ENCODE measurements at regions not wholly inside any gene's neighbourhood (a gene's known extent, or its start where the extent isn't known, plus 50 kb on each side); places are given as distances from the start of the nearest gene placed in this dataset.
A peak's percentile ranks its signal among the peaks of the same experiment; 100 is the strongest.
"Not testable (repeated sequence)": the region's sequence is repeated elsewhere in the genome, so short reads cannot be mapped to it uniquely, and the experiment has no call there.

- DNase-seq, result no peak
Measured at GRCh38 chr6:71588490-71588889, 297.9 kb upstream of the RIMS1 start.

DNA sequence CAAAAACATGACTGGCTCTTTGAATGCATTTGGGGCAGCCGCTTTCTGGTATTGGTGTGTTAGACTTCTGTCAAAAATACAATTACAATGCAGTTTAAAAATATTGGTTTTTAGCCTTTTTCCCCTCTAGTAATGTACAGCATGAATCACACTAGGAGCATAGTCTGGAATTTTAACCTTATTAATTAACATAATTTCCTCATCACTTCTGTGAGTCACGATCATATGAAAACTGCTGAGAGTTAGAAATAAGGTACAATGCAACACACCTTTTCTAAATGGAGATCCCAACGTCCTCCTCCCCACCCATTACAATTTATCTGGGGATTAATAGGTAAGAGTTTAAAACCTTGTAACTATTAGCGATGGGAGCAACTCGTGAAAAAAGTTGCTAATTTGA is 297.1 kb upstream of the RIMS1 start:
- DNase-seq, result peak in 1 of 56 donors; percentile 15

GRCh38 chr6:71592643-71593042 is 293.7 kb upstream of the RIMS1 start:
- DNase-seq, result no peak

GRCh38 chr6:71599359-71599758 is 287.0 kb upstream of the RIMS1 start:
- DNase-seq, result peak in 6 of 56 donors; percentile 1 to 21 (median 8)

DNA sequence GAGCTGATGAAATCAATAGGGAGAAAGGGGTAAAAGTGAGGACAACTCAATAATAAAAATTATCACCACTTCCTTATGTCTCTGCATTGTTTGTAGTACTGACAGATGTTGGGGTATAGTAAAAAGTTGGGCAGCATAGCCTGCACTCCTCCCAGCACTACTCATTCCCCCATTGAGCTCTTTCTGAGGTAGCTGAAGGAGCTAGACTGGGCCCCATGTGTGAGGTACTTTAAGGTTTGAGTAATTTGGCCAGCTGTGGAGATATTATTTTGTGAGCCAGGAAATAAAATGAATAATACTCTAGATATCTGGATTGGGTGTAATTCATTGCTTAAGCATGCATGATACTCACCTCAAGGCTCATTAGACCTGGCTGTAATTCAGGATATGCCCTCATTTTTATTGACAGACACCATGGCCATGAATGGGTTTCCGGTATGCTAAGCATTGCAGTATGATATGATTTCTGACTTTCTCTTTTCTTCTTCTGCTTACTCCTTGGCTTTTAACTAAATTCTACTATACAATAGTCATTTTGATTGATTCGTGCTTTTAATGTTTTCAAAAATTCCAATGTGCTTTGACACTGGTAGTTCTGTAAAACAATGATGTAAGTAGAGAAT is 283.9 kb upstream of the RIMS1 start:
- DNase-seq, result no peak

GRCh38 chr6:71603021-71603420 is 283.3 kb upstream of the RIMS1 start:
- no peak for DNase-seq

GRCh38 chr6:71608646-71609045 is 277.7 kb upstream of the RIMS1 start:
- DNase-seq, result no peak

DNA sequence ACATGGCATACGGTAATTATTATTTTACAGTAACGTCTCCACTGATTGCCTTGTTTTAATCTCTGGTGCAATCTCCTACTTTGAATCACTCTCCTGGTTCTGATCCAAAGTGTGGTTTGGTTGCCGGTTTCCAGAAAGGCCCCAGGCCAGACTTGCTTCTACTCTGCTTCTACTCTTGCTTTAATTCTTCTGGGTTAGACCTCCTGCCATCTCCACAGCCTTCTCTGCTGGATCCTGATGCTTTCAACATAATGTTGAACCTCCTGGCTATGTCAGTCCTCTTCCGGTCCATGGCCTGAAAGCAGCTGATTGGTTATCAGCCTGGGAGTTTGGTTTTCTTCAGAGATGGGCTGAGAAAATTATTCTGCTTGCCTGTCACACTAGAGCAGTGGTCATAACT is 266.5 kb upstream of the RIMS1 start:
- DNase-seq, result no peak

GRCh38 chr6:71621918-71622519 is 264.3 kb upstream of the RIMS1 start:
- no peak for DNase-seq

DNA sequence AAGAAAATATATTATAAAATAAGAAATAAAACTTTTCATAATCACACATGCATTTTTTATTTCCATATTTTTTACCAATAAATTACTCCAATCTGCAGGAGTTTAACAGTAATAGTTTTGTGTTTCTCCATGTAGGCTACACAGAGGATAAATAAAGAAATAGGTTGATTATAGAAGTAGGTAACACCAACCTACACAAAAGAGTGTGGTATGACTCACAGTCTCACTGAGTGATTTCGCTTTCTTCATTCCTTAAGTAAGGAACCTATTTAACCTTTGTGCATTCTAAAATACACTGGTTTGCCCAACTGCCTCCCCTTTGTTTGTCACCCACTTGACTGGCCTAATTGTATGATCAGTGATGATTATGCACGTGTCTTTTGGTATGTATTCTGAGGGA is 244.2 kb upstream of the RIMS1 start:
- no peak for DNase-seq

DNA sequence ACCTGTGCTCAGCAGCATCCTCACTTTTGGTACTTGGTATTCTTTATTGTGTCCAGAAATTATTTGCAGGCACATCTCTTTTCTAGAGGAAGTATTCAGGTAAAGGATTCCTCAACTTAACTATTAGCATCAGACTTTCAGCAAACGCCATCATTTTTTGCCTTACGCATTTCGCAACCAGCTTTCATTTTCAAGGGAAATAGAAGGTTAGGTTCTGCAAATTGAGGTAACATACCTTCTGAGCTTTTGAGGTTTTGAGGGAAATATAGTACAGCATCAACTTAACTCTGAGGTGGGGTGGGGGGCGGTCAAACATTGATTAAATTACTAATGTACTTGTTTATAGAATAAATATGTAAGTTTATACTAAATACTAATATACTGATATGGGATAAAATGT is 243.6 kb upstream of the RIMS1 start:
- no peak for DNase-seq

- no peak for DNase-seq
Measured at GRCh38 chr6:71645299-71645698, 241.1 kb upstream of the RIMS1 start.

GRCh38 chr6:71649915-71650314 is 236.4 kb upstream of the RIMS1 start:
- DNase-seq, result no peak

DNA sequence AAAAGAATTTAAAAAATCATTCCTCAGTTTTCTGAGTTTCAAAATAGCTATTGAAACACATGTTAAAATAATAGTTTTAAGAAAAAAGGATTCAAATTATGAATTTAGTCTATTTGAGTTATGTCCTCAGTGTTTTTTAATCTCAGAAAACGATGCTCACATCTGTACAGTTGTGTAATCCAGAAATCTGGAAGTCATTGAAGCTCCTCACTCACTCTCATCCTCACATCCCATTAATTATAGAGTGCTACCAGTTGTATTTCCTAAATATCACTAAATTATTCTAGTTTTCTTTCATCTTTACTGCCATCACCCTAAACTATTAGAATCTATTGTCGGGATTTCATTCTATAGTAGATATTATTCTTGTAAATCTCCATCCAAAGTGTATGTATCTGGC is 234.7 kb upstream of the RIMS1 start:
- DNase-seq, result no peak

DNA sequence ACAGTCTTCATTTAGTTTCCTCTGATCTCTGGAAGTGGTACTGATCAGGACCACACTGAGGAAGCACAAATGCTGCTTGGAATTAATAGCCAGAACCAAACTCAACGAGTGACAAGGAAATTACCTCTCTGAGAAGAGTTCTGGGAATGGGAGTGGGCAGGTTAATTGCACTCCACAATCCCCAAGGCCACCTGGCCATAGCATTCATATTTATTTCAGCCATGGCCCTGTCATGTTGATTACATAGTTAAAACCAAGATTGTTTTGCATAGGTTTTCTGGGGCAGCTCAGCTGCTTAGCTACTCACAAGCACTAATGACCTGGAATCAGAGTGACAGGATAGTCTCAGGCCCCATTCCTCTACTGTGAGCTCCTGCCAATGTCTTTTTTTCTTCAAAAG is 230.2 kb upstream of the RIMS1 start:
- no peak for DNase-seq

GRCh38 chr6:71665931-71666330 is 220.4 kb upstream of the RIMS1 start:
- DNase-seq, result no peak

DNA sequence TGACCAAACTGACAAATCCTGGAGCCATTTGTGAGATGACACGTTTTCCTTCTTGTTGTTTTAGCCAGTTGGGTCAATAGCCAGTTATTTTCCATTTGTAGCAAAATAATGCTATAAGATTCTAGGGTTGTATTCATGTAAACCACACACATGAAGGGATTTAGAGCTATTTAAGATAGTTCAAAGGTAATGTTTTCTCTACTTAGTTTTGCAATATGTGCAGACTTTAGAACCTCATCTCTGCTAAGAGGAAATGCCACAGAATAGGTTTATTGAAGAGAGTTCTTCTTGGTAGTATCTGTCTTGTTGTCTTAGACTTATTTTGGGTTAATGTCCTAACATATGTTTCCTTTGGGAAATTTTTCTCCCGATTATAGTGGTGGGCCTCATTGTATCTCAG is 213.5 kb upstream of the RIMS1 start:
- no peak for DNase-seq

- DNase-seq, result no peak
Measured at GRCh38 chr6:71675386-71675785, 211.0 kb upstream of the RIMS1 start.

DNA sequence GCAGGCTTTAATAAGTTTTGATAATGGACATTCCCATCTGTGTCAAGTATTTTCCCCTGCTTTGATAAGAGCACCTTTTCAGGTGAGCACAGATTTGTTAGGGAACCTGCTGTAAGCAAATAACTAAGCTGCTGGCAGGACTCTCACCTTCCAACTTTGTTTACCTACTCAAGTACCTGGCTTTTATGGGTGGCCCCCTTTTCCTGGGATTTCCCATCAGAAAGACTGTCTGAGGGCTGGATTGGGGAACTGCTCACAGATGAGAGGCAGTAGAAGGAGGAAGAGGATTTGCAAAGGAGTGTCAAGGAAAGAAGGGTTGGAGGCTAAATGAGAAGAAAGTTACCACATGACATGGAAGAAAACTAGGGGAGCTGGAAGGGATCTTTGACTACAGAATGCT is 210.1 kb upstream of the RIMS1 start:
- no peak for DNase-seq

DNA sequence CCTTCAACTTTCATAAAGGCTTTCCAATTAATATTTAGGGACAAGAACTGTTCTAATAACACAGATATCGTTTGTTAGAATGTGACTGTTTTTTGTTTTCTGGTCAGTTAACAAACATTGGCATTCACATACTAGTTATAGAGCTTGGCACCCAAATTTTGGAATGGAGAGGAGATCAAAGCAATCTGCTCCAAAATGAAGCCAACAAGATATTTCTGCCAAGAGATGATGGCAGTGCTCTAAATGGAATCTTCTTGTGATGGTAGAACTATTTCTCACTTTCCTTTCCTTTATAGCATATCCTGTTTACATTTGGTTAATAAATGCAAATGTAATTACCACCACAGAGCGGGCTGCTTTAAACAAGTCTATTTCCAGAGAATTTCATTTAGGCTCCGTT is 208.3 kb upstream of the RIMS1 start:
- DNase-seq, result no peak

DNA sequence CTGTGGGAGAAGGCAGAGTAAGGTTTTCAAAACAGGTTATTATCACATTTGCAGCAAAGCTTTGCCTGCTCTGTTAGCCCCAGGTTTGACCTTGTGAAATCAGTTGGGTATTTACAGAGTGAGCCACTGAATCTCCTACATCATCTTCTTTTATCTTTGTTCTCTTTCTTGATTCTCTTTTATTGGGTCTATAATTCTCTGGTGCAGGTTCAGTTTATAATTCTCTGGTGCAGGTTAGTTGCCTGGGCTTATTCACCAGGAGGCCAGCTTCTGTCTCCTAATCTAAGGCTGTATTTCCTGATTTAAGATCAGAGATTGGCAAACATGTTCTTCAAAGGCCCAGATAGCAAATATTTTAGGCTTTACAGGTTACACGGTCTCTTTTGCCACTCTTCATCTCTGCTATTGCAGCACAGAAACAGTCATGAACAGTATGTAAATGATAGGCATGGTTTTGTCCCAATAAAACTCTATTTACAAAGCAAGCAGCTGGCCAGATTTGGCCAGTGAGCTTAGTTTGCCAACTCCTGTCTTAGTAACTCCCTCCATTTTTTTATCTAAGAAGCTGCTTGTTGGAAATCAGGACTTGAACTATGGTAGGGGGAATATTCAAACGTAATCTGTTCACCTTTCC is 205.0 kb upstream of the RIMS1 start:
- DNase-seq, result no peak

GRCh38 chr6:71686021-71686677 is 200.2 kb upstream of the RIMS1 start:
- not testable (repeated sequence) for DNase-seq

DNA sequence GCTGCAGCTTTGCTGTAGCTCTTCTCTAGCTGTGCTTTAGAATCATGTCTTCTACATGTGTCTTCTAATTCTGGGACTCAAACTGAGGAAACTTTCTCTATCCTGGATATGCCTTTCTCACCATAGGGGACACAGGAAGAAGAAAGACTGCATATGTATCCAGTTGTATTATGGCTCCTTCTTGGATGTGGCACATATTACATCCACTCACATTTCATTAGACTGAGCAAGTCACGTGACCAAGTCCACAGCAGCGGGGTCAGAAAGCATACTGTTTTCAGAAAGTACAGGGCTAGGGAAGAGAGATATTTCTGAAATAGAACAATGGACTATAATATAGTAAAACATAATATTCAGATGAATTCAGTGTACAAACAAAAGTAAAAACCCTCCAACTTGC is 187.6 kb upstream of the RIMS1 start:
- DNase-seq, result no peak

Measured in nucleus accumbens (tissue), 56 donors.